Liver (tissue), 3 donors: ENCODE measurements at regions not wholly inside any gene's neighbourhood (a gene's known extent, or its start where the extent isn't known, plus 50 kb on each side); places are given as distances from the start of the nearest gene placed in this dataset.

ENCODE experiments used
- TF ChIP-seq, protein P1 (sequence below): fragments of 150-350 bp; IDR thresholded peaks from 2 replicates; pipeline ENCODE4 v1.5.1; 2017; ENCODE audit warnings: improper control_type of control experiment, low read depth, low read length; ENCODE audit not compliant: missing input control
- TF ChIP-seq, protein P2 (sequence below): IDR thresholded peaks from 2 replicates; pipeline ENCODE4 v1.6.1; 2016; ENCODE audit warnings: antibody characterized with exemption
- donor health status: healthy.
- donor health status: healthy.

- TF ChIP-seq, protein P1, sequence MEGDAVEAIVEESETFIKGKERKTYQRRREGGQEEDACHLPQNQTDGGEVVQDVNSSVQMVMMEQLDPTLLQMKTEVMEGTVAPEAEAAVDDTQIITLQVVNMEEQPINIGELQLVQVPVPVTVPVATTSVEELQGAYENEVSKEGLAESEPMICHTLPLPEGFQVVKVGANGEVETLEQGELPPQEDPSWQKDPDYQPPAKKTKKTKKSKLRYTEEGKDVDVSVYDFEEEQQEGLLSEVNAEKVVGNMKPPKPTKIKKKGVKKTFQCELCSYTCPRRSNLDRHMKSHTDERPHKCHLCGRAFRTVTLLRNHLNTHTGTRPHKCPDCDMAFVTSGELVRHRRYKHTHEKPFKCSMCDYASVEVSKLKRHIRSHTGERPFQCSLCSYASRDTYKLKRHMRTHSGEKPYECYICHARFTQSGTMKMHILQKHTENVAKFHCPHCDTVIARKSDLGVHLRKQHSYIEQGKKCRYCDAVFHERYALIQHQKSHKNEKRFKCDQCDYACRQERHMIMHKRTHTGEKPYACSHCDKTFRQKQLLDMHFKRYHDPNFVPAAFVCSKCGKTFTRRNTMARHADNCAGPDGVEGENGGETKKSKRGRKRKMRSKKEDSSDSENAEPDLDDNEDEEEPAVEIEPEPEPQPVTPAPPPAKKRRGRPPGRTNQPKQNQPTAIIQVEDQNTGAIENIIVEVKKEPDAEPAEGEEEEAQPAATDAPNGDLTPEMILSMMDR, result no peak
- TF ChIP-seq, protein P2, sequence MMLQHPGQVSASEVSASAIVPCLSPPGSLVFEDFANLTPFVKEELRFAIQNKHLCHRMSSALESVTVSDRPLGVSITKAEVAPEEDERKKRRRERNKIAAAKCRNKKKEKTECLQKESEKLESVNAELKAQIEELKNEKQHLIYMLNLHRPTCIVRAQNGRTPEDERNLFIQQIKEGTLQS, result no peak
Observed at GRCh38 chr2:71891719-71892422, 255.8 kb downstream of the CYP26B1 start.
